ENCODE measurements at regions not wholly inside any gene's neighbourhood (a gene's known extent, or its start where the extent isn't known, plus 50 kb on each side); places are given as distances from the start of the nearest gene placed in this dataset.

GRCh38 chr9:89743216-89743572 is 138.4 kb downstream of the GADD45G start:
- TF ChIP-seq, protein P1, sequence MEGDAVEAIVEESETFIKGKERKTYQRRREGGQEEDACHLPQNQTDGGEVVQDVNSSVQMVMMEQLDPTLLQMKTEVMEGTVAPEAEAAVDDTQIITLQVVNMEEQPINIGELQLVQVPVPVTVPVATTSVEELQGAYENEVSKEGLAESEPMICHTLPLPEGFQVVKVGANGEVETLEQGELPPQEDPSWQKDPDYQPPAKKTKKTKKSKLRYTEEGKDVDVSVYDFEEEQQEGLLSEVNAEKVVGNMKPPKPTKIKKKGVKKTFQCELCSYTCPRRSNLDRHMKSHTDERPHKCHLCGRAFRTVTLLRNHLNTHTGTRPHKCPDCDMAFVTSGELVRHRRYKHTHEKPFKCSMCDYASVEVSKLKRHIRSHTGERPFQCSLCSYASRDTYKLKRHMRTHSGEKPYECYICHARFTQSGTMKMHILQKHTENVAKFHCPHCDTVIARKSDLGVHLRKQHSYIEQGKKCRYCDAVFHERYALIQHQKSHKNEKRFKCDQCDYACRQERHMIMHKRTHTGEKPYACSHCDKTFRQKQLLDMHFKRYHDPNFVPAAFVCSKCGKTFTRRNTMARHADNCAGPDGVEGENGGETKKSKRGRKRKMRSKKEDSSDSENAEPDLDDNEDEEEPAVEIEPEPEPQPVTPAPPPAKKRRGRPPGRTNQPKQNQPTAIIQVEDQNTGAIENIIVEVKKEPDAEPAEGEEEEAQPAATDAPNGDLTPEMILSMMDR (IDR thresholded peaks at IDR 0.05; ENCODE audit: low read length): no peak
- no peak for TF ChIP-seq EZH2 (IDR thresholded peaks at IDR 0.05; ENCODE audit: borderline replicate concordance, low read length)

Measured in OCI-LY1 (cell line).